COLO668 (cell line): ENCODE measurements at regions not wholly inside any gene's neighbourhood (a gene's known extent, or its start where the extent isn't known, plus 50 kb on each side); places are given as distances from the start of the nearest gene placed in this dataset.

Experiments used
- DNase-seq: peaks from one replicate; lab custom pipeline; 2025; ENCODE audit not compliant: unreplicated experiment; lab: John Stamatoyannopoulos, UW

DNA sequence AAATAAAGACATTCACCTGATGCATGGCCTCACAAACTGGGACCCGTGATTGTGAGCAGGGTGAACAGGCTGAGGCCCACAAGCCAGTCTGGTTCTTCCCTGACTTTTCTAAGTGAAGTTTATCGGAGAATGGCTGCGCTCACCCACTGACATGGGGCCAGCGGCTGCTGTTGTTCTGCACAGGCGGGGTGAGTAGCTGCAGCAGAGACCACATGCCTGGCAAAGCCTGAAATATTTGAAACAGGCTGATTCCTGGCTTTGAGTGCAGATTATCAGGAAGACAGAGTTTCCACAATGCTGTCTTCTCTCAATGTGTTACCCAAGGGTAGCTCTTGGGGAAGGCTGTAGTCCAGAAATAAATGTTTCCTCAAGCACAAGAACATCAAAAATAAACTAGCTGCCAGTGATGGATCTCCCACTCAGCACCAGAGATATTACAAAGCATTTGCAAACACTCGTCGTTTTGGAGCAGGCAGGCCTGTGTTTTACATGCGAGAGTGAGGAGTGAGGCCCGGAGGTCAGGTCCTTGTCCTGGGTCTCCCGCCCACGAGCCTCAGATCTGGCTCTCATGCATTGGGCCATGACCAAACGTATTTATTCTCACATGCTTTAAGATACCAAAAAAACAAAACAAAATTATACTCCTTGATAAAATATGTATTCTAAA lies 647.1 kb downstream of the GALR1 start:
- no peak for DNase-seq

DNA sequence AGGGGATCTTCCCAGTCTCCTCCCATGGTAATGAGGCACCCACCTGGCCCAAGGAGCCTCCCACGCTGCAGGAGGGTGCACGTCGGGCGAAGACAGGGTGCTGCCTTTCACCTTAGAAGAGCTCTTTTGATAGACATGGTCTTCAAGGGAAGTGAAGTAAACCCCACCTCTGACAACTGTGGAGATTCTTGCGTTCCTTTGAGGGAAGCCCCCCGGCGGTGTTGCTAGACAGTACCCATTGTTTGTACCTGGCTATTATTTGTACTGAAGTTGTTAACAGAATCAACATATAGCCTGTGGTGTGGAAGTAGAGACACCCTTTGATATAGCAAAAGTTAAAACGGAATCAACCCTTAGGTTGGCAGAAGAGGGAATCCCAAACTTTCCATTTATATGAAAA lies 648.0 kb downstream of the GALR1 start:
- no peak for DNase-seq

DNA sequence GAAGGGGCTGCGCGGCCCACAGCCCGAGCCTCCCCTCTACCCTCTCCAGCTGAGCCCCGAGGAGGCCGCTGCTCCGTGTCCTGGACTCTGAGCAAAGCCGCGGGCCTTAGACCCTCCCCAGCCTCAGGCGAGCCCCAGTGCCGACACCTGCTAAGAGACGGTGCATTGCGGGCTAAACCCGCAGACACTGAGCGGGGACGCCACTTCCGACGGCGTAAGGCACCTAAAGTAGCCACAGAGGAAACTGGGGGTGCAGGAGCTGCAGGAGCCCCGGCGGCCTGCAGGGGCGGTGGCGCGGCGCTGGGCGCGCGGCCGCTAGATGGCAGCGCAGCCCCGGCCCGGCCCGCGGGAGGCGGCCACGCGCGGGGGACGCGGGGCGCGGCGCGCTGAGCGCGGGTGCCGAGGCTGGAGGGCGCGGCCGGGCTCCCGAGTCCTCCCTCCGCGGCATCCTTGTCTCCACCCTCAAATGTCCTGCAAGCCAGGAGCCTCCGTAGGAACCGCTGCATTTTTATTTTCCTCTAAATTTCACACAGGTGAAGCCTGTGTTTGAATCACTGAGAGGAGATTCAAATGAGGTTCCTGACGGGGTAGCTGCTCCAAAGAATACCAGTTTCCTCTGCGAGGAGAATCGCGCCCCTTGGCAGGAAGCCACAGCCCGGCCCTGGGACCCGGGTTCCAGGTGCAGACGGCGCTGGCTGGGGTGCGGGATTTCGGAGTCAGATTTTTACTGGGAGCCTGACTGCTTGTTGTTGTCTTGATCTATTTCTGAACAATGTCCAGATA lies 650.5 kb downstream of the GALR1 start:
- DNase-seq, result peak; percentile 83

DNA sequence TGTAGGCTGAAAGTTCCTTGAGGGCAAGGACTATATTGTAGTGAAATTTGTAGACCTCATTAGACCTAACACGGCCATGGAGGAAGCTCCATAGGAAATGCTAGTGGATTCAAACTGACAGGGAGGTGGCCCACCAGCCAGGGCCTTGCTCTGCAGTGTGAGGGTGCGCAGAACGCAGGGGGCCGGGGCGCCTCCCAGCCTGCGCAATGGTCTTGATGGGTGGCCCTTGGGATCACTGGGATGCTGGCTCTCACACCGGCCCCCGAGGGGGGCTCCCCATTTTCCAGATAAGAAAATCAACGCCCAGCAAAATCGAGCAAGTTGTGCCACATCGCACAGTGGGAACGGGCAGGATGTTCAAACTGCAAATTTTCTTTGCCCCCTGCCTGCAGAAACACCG lies 655.4 kb downstream of the GALR1 start:
- DNase-seq, result no peak

DNA sequence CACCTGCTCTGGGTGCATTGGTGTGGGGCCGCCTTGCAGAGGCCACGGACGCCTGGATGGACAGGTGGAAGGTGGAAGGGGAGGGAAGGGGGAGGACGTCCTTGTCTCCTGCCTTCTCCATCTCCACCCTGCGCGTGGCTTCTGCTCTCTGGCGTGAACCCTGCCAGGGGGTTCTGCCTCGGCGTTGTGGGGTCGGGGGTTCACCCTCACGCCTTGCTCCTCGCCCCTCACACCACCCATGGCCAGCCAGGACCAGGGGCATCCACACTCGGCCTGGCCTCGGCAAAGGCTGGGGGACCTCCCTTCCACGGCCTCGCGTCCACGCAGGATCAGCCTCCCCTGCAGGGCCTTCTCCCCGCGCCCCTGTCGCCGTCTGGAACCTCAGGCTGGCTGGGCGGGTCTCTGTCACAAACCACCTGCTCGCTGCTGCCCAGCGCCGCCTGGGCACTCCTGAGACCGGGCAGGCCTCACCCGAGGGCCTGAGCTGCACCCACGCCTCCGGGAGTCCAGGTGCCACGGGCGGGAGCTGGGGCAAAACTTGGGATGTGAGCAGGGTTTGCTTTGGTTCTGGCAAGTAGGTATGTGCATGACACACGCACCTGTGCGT lies 655.9 kb downstream of the GALR1 start:
- no peak for DNase-seq

DNA sequence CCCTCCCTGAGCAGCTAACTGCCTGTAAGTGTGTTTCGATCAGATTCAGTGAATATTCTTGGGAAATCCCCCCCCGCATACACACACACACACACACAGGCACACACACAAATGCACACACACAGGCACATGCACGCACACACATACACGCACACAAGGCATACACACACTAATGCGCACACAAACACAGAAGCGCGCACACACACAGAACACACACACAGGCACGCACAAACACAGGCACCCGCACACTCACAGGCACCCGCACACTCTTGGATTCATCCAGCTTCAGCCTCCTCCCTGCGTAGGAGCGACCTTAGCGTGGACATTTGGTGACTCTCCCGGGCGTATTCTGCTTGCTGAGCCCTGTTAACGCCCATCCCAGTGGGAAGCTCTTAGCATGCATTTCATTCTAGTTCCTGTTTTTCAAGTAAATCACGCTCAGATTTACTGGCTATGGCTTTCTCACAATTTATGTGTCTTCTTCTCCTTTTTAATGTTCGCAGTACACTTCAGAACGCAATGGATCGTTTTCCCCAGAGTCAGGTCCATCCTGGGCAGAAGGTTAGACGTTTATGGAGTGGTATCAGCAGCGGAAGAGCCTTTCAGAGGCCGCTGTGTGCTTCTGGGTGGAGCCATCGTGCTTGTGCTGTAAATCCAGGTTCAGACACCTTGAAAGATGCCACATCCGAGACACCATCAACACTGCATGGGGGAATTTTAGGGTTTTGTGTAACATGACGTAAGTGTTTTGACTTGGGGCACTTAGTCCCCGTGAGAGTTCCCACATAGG lies 656.6 kb downstream of the GALR1 start:
- DNase-seq, result no peak

DNA sequence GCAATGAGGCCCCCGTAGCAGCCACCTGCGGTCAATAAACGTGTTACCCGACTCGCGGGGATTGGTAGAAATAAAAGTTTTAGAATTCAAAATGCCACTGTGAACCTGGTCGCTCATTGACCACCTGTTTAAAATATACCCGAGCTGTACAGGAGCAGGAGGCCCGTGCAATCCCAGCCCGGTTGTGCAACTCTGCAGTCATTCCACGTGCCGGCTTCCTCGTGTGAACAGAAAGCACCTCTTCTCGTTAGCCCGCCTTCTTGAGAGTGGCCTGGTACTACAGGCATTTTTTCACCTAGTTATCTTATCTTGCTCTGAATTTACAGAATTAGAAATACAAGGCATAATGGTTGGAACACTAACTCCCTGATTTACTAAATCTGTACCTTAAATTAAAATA lies 660.7 kb downstream of the GALR1 start:
- no peak for DNase-seq

DNA sequence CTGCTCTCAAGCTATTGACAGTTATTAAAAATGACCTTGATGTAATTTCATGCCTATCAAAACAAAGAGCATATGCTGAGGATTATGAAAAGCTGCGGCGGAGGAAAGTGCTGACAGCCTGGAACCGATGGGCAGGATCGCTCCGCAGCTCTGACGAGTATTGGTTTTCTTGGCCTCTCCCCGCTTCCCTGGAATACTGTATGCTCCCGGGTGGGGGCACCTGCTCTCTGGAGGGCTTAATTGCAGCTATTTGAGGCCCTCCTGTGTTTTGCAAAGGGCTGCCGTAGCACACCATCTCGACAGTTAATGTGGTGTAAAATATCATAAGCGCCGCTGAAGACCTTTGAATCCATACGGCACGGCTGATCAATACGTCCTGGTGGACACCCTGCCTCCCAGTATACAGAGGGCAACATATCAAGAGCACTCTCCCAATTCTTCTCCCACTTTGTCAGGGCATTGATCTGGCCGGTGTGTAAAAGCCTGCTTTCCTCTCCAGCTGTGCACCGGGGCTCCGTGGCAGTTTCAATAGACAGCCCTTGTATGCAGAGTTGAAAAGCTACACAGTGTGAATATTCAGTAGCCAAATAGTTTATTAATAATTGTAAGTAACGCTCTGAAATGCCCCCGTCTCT lies 662.4 kb downstream of the GALR1 start:
- no peak for DNase-seq

DNA sequence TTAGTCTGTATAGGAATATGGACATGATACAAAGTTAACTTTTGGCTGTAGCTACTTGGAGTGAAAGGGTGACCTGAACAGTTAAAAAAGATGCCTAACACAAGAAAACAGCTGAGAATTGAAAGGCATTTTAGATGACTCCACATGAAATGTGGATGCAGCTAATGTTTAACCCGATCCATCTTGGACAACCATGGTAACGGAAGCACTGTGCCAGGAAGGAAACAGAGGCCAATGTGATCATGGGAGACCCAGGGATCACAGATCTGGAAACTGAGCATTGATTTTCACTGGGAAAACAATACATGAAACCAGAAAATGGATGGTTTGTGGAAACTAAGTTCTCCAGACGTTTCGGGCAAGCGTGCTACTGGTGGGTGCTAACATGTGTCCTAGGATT lies 669.1 kb downstream of the GALR1 start:
- DNase-seq, result no peak

DNA sequence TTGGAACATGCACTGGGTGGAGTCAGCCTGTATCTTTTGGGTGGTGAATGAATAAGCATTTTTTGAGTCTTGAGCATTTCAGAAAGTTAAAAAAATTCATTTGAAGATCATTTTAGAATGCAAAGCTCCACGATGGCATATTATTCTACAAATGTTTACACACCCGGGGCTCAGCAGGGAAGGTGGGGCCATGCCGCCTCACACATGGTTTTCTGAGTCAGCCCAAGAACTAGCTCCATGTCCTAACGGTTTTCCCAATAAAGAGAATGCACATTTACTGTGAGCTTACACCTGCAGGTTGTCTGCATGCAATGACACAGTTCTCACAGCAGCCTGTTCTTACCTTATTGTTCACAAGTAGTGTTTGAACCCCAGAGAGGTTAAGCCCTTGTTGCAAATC lies 670.3 kb downstream of the GALR1 start:
- DNase-seq, result no peak

DNA sequence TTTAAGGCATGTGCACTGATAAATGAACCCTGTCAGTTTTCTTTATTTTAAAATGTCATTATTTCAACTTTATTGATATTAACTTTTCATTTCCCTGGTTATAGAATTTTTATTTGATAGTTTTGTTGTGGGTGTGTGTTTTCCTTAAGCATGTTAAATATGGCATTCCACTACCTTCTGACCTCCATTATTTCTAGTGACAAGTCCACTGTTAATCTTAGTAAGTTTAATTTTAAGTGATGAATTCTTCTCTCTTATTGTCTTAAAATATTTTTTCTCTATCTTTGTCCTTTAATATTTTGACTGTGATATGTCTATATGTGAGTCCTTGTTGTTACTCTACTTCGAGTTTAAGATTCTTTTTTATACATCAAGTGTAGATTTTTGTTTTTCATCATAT lies 685.7 kb downstream of the GALR1 start:
- no peak for DNase-seq

DNA sequence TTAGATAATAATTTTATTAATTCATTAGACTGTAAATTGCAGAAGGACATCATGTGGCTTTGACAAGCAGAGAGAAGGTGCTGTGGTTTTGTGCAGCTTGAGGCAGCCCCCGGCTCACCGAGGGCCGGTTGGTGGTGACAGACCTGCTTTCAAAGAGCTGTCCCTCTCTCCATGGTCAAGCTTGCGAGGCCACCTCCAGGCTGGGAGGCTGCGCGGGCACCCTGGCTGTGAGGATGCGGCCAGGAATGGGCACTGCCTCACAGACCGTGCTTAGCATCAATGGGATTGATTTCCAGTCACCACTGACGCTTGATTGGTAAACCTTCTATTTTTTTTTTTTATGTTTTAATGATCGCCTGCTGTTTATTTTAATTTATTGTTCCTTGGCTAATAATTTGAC lies 690.9 kb downstream of the GALR1 start:
- no peak for DNase-seq

DNA sequence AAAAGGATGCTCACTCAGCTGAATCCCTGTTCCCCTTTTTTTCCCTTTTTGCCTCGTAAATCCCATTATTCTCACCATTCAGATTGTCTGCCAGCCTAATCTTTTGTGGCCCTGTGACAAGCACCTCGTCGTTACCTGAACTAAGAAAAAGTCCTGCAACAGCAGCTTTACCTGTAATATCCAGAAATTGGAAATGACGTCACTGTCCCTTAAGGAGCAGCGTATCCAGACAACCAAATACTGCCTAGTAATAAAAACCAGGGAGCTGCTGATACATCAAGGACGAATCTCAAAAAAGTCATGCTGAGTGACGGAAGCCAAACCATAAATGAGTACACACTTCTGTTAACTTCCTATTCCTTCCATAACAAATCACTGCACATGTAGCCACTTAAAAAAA lies 694.9 kb downstream of the GALR1 start:
- DNase-seq, result no peak

DNA sequence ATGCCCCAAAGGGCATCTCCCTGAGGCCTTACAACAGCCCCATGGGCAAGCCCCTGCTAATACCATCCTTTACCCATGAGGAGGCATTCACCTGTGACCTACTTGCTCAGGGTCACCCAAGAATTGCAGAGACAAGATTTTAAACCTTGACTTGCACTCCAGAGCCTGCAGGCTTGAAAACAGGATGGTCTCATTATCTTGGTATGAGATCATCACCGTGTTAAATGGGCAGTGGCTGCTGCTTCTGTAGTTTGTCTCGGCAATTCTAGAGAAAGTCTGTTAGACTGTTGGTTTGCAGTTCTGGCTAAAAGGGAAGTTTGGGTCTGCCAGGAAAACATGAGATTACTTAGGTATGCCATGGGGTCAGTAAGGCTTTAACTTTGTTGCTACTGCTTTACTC lies 698.9 kb downstream of the GALR1 start:
- DNase-seq, result no peak

DNA sequence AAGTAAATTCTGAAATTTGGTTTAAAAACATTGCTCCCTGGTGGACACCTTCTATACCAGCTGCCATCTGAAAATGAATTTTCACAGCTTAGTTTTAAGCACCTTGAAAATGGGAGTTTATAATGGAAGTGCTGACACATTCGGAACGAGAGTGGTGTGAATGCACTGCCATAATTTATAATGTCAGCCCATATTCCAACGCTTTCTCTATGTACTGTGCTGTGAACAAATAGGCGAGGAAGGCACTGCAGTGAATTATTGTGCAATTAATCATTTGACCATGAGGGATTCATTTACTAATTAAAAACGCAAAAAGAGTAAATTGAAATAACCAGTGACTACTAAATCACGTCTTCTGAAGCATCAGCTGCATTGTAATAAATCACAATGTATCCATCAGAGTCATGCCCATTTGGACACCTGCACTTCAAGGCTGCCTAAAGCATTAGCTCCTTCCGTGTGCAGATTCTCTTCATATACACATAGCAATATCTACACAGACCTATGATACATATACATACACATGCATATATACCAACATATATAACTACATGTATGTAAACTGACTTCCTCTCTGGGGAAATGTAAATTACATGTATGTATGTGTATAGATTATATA lies 699.8 kb downstream of the GALR1 start:
- DNase-seq, result no peak

DNA sequence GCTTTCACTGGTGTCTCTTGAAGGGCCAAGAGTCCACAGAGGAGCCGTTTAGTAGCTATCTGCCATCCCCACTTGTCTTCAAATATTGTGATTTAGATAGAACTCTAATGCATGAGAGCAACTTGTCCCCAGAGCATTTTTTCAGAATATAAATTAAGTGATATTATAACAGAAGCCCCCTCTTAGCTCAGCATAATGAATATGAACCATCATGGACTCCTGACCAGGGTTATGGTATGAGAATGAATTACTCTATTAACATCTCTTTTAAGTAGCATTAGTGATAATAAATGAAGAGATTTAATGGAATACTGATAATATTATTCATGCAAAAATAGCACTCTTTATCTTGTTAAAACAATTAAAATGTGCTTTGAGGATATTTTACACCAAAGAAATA lies 709.6 kb downstream of the GALR1 start:
- DNase-seq, result no peak

DNA sequence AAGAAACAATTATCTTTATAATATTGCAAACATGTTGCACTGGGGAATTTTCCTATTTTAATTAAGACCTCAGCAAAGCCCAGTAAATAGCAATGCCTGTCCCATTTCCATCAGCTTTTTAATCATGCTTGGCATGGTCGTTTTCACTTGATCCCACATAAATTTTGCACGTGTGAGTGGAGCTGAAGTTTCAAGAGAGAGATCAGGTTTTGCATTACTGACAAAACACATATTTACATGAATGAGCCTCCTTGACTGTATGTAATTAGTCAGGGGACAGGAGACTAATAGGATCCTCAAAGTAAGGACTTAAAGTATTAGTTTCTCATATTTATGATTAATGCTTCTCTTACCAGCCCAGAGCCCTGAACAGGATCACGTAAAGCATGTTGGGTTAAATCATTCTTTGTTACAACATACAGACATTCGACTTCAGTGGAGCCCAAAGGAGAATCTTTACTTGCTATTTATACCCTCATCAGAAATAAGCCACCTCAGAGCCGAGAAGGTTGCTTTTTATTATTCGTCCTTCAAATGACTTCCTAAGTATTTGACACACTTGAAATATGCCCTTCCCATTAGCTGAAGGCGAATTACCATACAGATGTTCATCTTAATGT lies 711.3 kb downstream of the GALR1 start:
- no peak for DNase-seq

DNA sequence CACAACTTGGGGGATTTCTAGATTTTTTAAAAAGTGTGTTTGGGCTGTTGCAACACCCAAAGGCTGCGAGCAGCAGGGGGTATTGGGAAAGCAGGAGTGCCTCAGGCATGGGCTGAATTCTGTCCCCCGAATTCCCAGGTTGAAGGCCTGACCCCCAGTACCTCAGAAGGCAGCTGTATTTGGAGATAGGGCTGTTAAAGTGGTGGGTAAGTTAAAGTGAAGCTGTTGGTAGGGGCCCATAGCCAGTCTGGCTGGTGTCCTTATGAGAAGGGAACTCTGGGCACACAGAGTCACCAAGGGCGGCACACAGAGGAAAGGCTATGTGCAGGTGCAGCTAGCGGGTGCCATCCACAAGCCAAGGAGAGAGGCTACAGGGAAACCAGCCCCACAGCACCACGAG lies 717.4 kb downstream of the GALR1 start:
- DNase-seq, result no peak

DNA sequence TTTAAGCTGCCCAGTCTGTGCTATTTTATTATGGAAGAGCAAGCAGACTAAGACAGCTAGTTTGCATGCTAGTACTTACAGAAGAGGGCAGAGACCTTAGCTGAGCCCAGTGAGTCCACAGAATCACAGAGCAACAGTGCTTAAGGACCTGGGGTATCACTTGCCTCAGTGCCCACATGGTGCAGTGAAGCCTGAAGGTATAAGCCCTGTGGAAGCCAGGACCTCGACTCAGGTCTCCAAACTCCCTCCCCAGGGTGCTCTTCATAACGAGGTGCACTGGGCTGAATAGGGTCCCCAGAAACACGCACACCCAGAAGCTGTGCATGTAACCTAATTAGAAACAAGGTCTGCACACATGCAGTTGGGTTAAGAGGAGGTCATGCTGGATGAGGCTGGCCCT lies 718.1 kb downstream of the GALR1 start:
- no peak for DNase-seq

DNA sequence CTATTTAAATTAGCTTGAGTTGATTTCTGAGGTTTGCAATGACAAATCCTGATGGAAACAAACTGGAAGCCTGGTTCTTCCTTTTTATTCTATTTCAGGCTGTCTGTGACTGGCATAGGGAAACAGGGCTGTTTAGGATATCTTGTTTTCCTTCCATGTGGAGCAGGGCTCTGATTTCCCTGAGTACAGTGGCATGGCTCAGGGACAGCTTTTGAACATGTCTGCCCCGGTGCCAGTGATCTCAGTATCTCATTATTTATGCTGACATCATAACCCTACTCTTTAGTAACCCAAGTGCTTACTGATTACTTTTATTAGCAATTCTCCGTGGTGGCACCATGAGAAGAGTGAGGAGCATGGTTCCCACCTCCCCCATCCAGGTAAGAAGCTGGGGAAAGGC lies 720.3 kb downstream of the GALR1 start:
- no peak for DNase-seq
